GM12891 (cell line): ENCODE measurements at regions not wholly inside any gene's neighbourhood (a gene's known extent, or its start where the extent isn't known, plus 50 kb on each side); places are given as distances from the start of the nearest gene placed in this dataset.

ENCODE experiments used
- POLR2A ChIP-seq: IDR thresholded peaks from 2 replicates; pipeline ENCODE4 v1.6.1; 2011; ENCODE audit warnings: low read depth, low read length, control low read depth
- POLR2AphosphoS5 ChIP-seq: IDR thresholded peaks from 2 replicates; pipeline ENCODE4 v1.6.1; 2011; ENCODE audit warnings: low read depth, low read length, control low read depth
- TAF1 ChIP-seq: IDR thresholded peaks from 2 replicates; pipeline ENCODE4 v1.6.1; 2011; ENCODE audit warnings: low read depth, low read length, control low read depth

DNA sequence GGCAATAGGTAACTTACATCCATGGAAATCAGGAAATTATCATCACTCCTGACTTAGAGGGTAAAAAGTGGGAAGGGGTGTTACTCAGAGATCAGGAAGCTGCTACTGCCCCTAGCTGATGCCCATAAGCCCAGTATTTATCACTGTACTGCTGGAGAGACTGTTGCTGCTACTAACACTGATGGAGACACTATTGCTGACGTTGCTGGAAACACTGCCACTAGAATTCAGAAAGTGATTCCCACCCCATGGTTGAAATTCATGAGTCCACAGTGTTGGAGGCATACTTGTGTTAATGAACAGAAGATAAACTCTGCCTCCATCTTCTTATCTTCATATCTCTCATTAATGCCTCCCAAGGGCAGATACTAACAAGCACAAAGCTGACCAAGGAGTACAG is 97.6 kb downstream of the MTX3 start:
- TF ChIP-seq POLR2A: no peak
- no peak for TF ChIP-seq TAF1
- no peak for TF ChIP-seq POLR2AphosphoS5
